ENCODE measurements at regions not wholly inside any gene's neighbourhood (a gene's known extent, or its start where the extent isn't known, plus 50 kb on each side); places are given as distances from the start of the nearest gene placed in this dataset.

- Histone ChIP-seq H2BK15ac (ENCODE audit: low read length) (no peak overlapping the region), H3K18ac (ENCODE audit: low read length) (no peak overlapping the region), H3K4me3 (ENCODE audit: low read length in 2 of 2) (no peak overlapping the region), H2AFZ (ENCODE audit: low read length) (no peak overlapping the region), H3K36me3 (replicated peaks in 1 of 2; ENCODE audit: control insufficient read depth in 2 of 2, insufficient read depth in 2 of 2, low read length in 2 of 2) (no peaks in the 10 kb centered on the region), H2AK5ac (ENCODE audit: low read depth, low read length) (no peak overlapping the region), H3K4ac (ENCODE audit: low read length) (no peak overlapping the region), H3K23ac (ENCODE audit: low read depth, low read length, poor library complexity) (no peak overlapping the region), H3K14ac (ENCODE audit: low read length) (no peak overlapping the region), H2BK12ac (ENCODE audit: low read length) (no peak overlapping the region), H3K27me3 (ENCODE audit: control insufficient read depth in 3 of 3, insufficient read depth in 3 of 3, low read depth in 1 of 3, low read length in 3 of 3) (no peaks in the 10 kb centered on the region), H3K79me1 (ENCODE audit: low read depth, low read length) (no peaks in the 10 kb centered on the region), H3K4me1 (ENCODE audit: control insufficient read depth in 2 of 2, insufficient read depth in 1 of 2, low read depth in 1 of 2, low read length in 2 of 2) (no peaks in the 10 kb centered on the region), H4K91ac (ENCODE audit: low read depth, low read length, poor library complexity) (no peak overlapping the region), H3K9ac (ENCODE audit: low read depth, low read length, poor library complexity) (no peak overlapping the region), H4K8ac (ENCODE audit: low read depth, low read length) (no peak overlapping the region), H2BK5ac (ENCODE audit: low read length) (no peak overlapping the region), H2BK120ac (ENCODE audit: low read depth, low read length) (no peak overlapping the region), H3K9me3 (replicated peaks in 1 of 2; ENCODE audit: control insufficient read depth in 2 of 2, insufficient read depth in 1 of 2, low read depth in 1 of 2, low read length in 2 of 2) (no peaks in the 10 kb centered on the region), H3K27ac (replicated peaks; ENCODE audit: low read length) (no peak overlapping the region), H3K4me2 (ENCODE audit: insufficient read depth, low read length, poor library complexity, severe bottlenecking) (no peak overlapping the region)
- no CpG with 5 or more reads among the region's 6 CpGs for WGBS, 2 donors (ENCODE audit: extremely low coverage in 2 of 2, insufficient read length in 2 of 2, insufficient replicate concordance in 1 of 2)
- DNase-seq (ENCODE audit: low spot score) = no peak
These were observed 628.2 kb downstream of the FAM181B start for GRCh38 chr11:82105331-82105998.

DNA sequence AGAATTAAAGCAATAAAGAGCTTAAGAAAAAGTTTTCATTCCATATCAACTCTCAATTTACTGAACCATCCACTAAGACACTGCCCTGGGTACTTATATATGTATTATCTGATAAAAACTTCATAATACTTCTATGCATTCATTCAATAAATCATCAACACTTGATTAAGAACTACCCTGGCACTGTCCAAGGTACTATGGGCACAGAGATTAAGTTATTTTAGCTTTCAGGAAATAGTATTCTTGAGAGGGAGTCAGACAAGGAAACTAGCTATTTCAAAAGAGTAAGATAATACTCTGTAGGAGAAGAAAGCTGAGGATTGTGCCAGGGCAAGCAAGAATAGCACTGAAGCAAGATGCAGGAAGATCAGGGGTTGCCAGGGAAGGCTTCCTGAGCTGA lies 640.8 kb downstream of the FAM181B start:
- no peak overlapping the region for H3K4ac ChIP-seq (ENCODE audit: low read length)
- H3K27ac ChIP-seq (replicated peaks; ENCODE audit: low read length) = no peak overlapping the region
- H3K79me1 ChIP-seq (ENCODE audit: low read depth, low read length) = no peaks in the 10 kb centered on the region
- no peak overlapping the region for H2BK12ac ChIP-seq (ENCODE audit: low read length)
- H3K9me3 ChIP-seq (replicated peaks in 1 of 2; ENCODE audit: control insufficient read depth in 2 of 2, insufficient read depth in 1 of 2, low read depth in 1 of 2, low read length in 2 of 2) = no peaks in the 10 kb centered on the region
- no peaks in the 10 kb centered on the region for H3K27me3 ChIP-seq (ENCODE audit: control insufficient read depth in 3 of 3, insufficient read depth in 3 of 3, low read depth in 1 of 3, low read length in 3 of 3)
- no peak overlapping the region for H3K18ac ChIP-seq (ENCODE audit: low read length)
- H3K36me3 ChIP-seq (replicated peaks in 1 of 2; ENCODE audit: control insufficient read depth in 2 of 2, insufficient read depth in 2 of 2, low read length in 2 of 2) = no peaks in the 10 kb centered on the region
- no peak overlapping the region for H2BK120ac ChIP-seq (ENCODE audit: low read depth, low read length)
- no peak overlapping the region for H3K4me3 ChIP-seq (ENCODE audit: low read length in 2 of 2)
- no peak overlapping the region for H3K23ac ChIP-seq (ENCODE audit: low read depth, low read length, poor library complexity)
- no peak for DNase-seq (ENCODE audit: low spot score)
- H3K9ac ChIP-seq (ENCODE audit: low read depth, low read length, poor library complexity) = no peak overlapping the region
- no peak overlapping the region for H2BK15ac ChIP-seq (ENCODE audit: low read length)
- H4K91ac ChIP-seq (ENCODE audit: low read depth, low read length, poor library complexity) = no peak overlapping the region
- H3K4me1 ChIP-seq (ENCODE audit: control insufficient read depth in 2 of 2, insufficient read depth in 1 of 2, low read depth in 1 of 2, low read length in 2 of 2) = no peaks in the 10 kb centered on the region
- H3K14ac ChIP-seq (ENCODE audit: low read length) = no peak overlapping the region
- H2AK5ac ChIP-seq (ENCODE audit: low read depth, low read length) = no peak overlapping the region
- H4K8ac ChIP-seq (ENCODE audit: low read depth, low read length) = no peak overlapping the region
- no peak overlapping the region for H2BK5ac ChIP-seq (ENCODE audit: low read length)
- H2AFZ ChIP-seq (ENCODE audit: low read length) = no peak overlapping the region
- H3K4me2 ChIP-seq (ENCODE audit: insufficient read depth, low read length, poor library complexity, severe bottlenecking) = no peak overlapping the region

DNA sequence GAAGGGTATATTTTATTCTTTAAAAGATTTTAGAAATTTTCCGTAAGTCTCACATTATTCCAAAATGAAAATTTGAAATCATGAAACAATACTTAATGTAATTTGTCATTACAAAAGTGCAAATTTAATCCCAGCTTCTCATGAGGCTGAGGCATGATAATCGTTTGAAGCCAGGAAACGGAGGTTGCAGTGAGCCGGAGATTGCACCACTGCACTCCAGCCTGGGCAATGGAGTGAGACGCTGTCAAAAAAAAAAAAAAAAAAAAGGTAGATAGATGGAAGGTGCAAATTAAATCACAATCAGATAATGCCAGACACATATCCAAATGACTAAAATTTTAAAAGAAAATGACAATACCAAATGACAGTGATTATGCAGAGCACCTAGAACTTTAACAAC lies 644.2 kb downstream of the FAM181B start:
- H3K14ac ChIP-seq (ENCODE audit: low read length) = no peak overlapping the region
- H3K36me3 ChIP-seq (replicated peaks in 1 of 2; ENCODE audit: control insufficient read depth in 2 of 2, insufficient read depth in 2 of 2, low read length in 2 of 2) = no peaks in the 10 kb centered on the region
- no peak for DNase-seq (ENCODE audit: low spot score)
- no peak overlapping the region for H2BK120ac ChIP-seq (ENCODE audit: low read depth, low read length)
- no peak overlapping the region for H2BK5ac ChIP-seq (ENCODE audit: low read length)
- no peaks in the 10 kb centered on the region for H3K27me3 ChIP-seq (ENCODE audit: control insufficient read depth in 3 of 3, insufficient read depth in 3 of 3, low read depth in 1 of 3, low read length in 3 of 3)
- no peaks in the 10 kb centered on the region for H3K79me1 ChIP-seq (ENCODE audit: low read depth, low read length)
- no peak overlapping the region for H3K27ac ChIP-seq (replicated peaks; ENCODE audit: low read length)
- no peak overlapping the region for H3K9ac ChIP-seq (ENCODE audit: low read depth, low read length, poor library complexity)
- no CpG with 5 or more reads among the region's 5 CpGs for WGBS, 2 donors (ENCODE audit: extremely low coverage in 2 of 2, insufficient read length in 2 of 2, insufficient replicate concordance in 1 of 2)
- H2AFZ ChIP-seq (ENCODE audit: low read length) = no peak overlapping the region
- H3K23ac ChIP-seq (ENCODE audit: low read depth, low read length, poor library complexity) = no peak overlapping the region
- H3K4me2 ChIP-seq (ENCODE audit: insufficient read depth, low read length, poor library complexity, severe bottlenecking) = no peak overlapping the region
- no peak overlapping the region for H2BK15ac ChIP-seq (ENCODE audit: low read length)
- H3K4me1 ChIP-seq (ENCODE audit: control insufficient read depth in 2 of 2, insufficient read depth in 1 of 2, low read depth in 1 of 2, low read length in 2 of 2) = peaks cover 0 to 5% of the 10 kb centered on the region in 2 donors
- no peak overlapping the region for H2BK12ac ChIP-seq (ENCODE audit: low read length)
- H3K4ac ChIP-seq (ENCODE audit: low read length) = no peak overlapping the region
- H2AK5ac ChIP-seq (ENCODE audit: low read depth, low read length) = no peak overlapping the region
- H3K4me3 ChIP-seq (ENCODE audit: low read length in 2 of 2) = no peak overlapping the region
- H4K8ac ChIP-seq (ENCODE audit: low read depth, low read length) = no peak overlapping the region
- H3K18ac ChIP-seq (ENCODE audit: low read length) = no peak overlapping the region
- H3K9me3 ChIP-seq (replicated peaks in 1 of 2; ENCODE audit: control insufficient read depth in 2 of 2, insufficient read depth in 1 of 2, low read depth in 1 of 2, low read length in 2 of 2) = no peaks in the 10 kb centered on the region
- no peak overlapping the region for H4K91ac ChIP-seq (ENCODE audit: low read depth, low read length, poor library complexity)

GRCh38 chr11:82085493-82085892 lies 648.2 kb downstream of the FAM181B start:
- H2BK15ac ChIP-seq (ENCODE audit: low read length) = no peak overlapping the region
- no peak overlapping the region for H3K4me2 ChIP-seq (ENCODE audit: insufficient read depth, low read length, poor library complexity, severe bottlenecking)
- no peak overlapping the region for H3K18ac ChIP-seq (ENCODE audit: low read length)
- H2AK5ac ChIP-seq (ENCODE audit: low read depth, low read length) = no peak overlapping the region
- no peak overlapping the region for H3K4me3 ChIP-seq (ENCODE audit: low read length in 2 of 2)
- H3K23ac ChIP-seq (ENCODE audit: low read depth, low read length, poor library complexity) = no peak overlapping the region
- peaks cover 0 to 5% of the 10 kb centered on the region in 2 donors for H3K4me1 ChIP-seq (ENCODE audit: control insufficient read depth in 2 of 2, insufficient read depth in 1 of 2, low read depth in 1 of 2, low read length in 2 of 2)
- no peak overlapping the region for H3K27ac ChIP-seq (replicated peaks; ENCODE audit: low read length)
- no peak overlapping the region for H2AFZ ChIP-seq (ENCODE audit: low read length)
- H3K36me3 ChIP-seq (replicated peaks in 1 of 2; ENCODE audit: control insufficient read depth in 2 of 2, insufficient read depth in 2 of 2, low read length in 2 of 2) = no peaks in the 10 kb centered on the region
- H2BK120ac ChIP-seq (ENCODE audit: low read depth, low read length) = no peak overlapping the region
- no peaks in the 10 kb centered on the region for H3K9me3 ChIP-seq (replicated peaks in 1 of 2; ENCODE audit: control insufficient read depth in 2 of 2, insufficient read depth in 1 of 2, low read depth in 1 of 2, low read length in 2 of 2)
- no peak overlapping the region for H4K8ac ChIP-seq (ENCODE audit: low read depth, low read length)
- no peaks in the 10 kb centered on the region for H3K79me1 ChIP-seq (ENCODE audit: low read depth, low read length)
- DNase-seq (ENCODE audit: low spot score) = no peak
- no peak overlapping the region for H3K4ac ChIP-seq (ENCODE audit: low read length)
- H2BK5ac ChIP-seq (ENCODE audit: low read length) = no peak overlapping the region
- no CpG with 5 or more reads among the region's 4 CpGs for WGBS, 2 donors (ENCODE audit: extremely low coverage in 2 of 2, insufficient read length in 2 of 2, insufficient replicate concordance in 1 of 2)
- H3K27me3 ChIP-seq (ENCODE audit: control insufficient read depth in 3 of 3, insufficient read depth in 3 of 3, low read depth in 1 of 3, low read length in 3 of 3) = no peaks in the 10 kb centered on the region
- H4K91ac ChIP-seq (ENCODE audit: low read depth, low read length, poor library complexity) = no peak overlapping the region
- H3K9ac ChIP-seq (ENCODE audit: low read depth, low read length, poor library complexity) = no peak overlapping the region
- no peak overlapping the region for H2BK12ac ChIP-seq (ENCODE audit: low read length)
- no peak overlapping the region for H3K14ac ChIP-seq (ENCODE audit: low read length)
